ENCODE measurements at regions not wholly inside any gene's neighbourhood (a gene's known extent, or its start where the extent isn't known, plus 50 kb on each side); places are given as distances from the start of the nearest gene placed in this dataset.

DNA sequence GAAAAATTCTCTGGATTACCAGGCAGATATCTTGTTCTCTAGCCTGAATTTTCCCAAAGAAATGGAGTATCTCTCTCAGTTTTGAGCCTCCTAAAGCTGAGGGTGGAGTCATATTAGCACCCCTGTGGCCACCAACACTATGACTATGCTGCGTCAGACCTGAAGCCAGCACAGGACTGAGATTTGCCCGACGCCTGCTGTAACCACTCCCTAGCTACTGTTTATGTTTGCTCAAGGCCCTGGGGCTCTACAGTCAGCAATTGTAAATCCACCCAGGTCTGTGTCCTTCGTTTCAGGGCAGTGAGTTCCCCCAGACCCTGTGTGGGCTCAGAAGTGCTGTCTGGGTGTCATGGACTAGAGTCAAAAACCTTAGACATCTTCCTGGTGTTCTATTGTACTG lies 61.4 kb downstream of the ZXDA start:
- Mint-ChIP-seq H3K27me3 (ENCODE audit: low read depth, poor library complexity) (no peaks in the 10 kb centered on the region), H3K4me1 (no peaks in the 10 kb centered on the region), H3K9me3 (peaks cover 86% of the 10 kb centered on the region), H3K36me3 (ENCODE audit: low read depth) (no peaks in the 10 kb centered on the region), H3K4me3 (no peak overlapping the region), H3K27ac (no peak overlapping the region)
- DNase-seq: no peak
- TF ChIP-seq, protein P1, sequence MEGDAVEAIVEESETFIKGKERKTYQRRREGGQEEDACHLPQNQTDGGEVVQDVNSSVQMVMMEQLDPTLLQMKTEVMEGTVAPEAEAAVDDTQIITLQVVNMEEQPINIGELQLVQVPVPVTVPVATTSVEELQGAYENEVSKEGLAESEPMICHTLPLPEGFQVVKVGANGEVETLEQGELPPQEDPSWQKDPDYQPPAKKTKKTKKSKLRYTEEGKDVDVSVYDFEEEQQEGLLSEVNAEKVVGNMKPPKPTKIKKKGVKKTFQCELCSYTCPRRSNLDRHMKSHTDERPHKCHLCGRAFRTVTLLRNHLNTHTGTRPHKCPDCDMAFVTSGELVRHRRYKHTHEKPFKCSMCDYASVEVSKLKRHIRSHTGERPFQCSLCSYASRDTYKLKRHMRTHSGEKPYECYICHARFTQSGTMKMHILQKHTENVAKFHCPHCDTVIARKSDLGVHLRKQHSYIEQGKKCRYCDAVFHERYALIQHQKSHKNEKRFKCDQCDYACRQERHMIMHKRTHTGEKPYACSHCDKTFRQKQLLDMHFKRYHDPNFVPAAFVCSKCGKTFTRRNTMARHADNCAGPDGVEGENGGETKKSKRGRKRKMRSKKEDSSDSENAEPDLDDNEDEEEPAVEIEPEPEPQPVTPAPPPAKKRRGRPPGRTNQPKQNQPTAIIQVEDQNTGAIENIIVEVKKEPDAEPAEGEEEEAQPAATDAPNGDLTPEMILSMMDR (IDR thresholded peaks at IDR 0.05): no peak

DNA sequence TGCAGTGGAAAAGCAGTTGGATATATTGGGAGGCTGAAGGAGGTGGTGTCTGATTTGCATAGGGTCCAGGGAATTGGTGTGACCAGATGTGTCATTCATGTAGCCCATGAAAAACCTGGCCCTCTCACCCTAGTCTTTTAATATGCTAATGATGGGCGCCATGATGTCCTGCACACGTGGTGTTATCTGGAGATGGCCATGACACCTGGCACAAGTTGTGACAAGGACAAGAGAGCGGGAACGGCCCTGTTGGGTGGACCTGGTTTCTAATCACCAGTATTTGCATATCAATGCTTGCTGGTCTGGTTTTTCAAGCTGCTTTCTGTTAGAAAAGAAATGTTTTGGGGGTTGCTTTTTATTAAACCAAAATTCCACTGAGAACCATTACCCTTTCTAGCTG lies 87.4 kb downstream of the ZXDA start:
- no peak for DNase-seq
- no peaks in the 10 kb centered on the region for H3K4me1 Mint-ChIP-seq
- H3K27ac Mint-ChIP-seq: no peak overlapping the region
- H3K9me3 Mint-ChIP-seq: peaks cover 81% of the 10 kb centered on the region
- no peaks in the 10 kb centered on the region for H3K36me3 Mint-ChIP-seq (ENCODE audit: low read depth)
- H3K27me3 Mint-ChIP-seq (ENCODE audit: low read depth, poor library complexity): no peaks in the 10 kb centered on the region
- TF ChIP-seq, protein P1 (IDR thresholded peaks at IDR 0.05): no peak
- no peak overlapping the region for H3K4me3 Mint-ChIP-seq

DNA sequence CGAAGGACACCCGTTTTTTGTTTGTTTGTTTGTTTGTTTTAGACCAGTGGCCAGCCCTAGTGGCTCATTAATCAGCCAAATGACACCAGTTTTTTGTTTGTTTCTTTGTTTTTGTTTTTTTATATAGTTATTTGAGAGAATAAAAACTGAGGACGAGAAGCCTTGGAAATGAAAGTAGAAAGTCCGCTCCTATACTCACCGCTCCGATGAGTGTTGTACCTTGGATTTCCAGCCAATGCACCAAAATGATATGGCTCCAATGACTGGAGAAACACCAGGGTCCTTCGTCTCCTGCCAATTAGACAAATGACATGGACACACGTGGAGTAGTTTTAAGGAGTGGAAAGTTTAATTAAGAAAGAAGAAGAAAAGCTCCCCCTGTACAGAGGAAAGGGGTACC lies 87.9 kb downstream of the ZXDA start:
- no peaks in the 10 kb centered on the region for H3K36me3 Mint-ChIP-seq (ENCODE audit: low read depth)
- H3K27me3 Mint-ChIP-seq (ENCODE audit: low read depth, poor library complexity): no peaks in the 10 kb centered on the region
- H3K4me3 Mint-ChIP-seq: no peak overlapping the region
- H3K9me3 Mint-ChIP-seq: peaks cover 84% of the 10 kb centered on the region
- DNase-seq: no peak
- no peak overlapping the region for H3K27ac Mint-ChIP-seq
- H3K4me1 Mint-ChIP-seq: no peaks in the 10 kb centered on the region
- TF ChIP-seq, protein P1 (IDR thresholded peaks at IDR 0.05): no peak

DNA sequence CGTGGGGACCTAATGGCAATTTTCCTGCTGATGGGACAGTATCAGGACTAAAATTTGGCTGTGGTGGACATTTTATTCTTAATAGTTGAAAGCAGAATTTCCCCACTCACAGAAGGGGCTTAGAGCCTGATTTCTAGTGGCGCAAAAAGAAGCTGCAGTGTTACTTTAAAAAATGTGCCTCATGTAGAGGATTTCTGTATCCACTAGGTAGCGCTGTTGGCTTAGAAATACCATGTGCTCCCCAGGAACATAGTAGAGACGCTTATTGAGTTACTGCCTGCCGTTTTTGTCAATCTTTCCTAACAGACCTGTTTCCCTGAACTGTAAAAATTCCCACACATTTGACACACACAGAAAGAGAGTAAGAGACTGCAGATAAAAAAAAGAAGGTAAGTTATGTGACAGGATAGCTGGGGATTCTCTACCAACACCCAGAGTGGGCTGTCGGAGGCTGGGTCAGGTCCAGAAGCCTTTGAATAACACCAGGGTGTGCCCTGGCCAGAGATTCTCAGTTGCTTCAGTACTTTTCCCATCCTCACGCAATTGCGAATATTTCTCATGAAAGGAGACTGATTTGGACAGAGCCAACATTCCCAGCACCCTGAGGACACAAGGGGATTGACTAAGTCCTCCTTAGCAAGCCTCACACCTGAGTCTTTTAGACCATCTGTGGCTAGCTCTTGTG lies 88.4 kb downstream of the ZXDA start:
- Mint-ChIP-seq H3K27ac (no peak overlapping the region), H3K4me3 (no peak overlapping the region), H3K4me1 (no peaks in the 10 kb centered on the region), H3K27me3 (ENCODE audit: low read depth, poor library complexity) (no peaks in the 10 kb centered on the region), H3K9me3 (peaks cover 84% of the 10 kb centered on the region), H3K36me3 (ENCODE audit: low read depth) (no peaks in the 10 kb centered on the region)
- DNase-seq: no peak
- TF ChIP-seq, protein P1 (IDR thresholded peaks at IDR 0.05): no peak

DNA sequence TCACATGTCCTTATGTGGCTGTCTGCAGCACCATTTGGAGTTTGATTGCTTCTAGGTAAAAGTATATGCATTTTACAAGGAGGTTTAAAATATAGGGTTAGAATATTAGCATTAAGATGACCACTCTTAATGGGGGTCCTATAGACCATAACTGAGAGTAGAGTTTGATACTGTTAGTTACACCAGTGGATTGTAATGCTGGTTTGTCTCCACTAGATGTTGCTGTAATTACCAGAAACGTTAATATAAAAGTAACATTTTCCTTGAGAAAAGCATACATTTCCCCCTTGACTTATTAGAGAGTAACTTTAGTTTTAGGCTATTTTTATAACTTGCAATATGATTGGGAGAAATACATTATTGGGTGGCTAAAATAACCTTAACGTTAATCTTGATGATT lies 93.0 kb downstream of the ZXDA start:
- Mint-ChIP-seq H3K27ac (no peak overlapping the region), H3K36me3 (ENCODE audit: low read depth) (no peaks in the 10 kb centered on the region), H3K9me3 (peaks cover 92% of the 10 kb centered on the region), H3K4me3 (no peak overlapping the region), H3K4me1 (no peaks in the 10 kb centered on the region), H3K27me3 (ENCODE audit: low read depth, poor library complexity) (no peaks in the 10 kb centered on the region)
- TF ChIP-seq, protein P1 (IDR thresholded peaks at IDR 0.05): no peak
- DNase-seq: no peak

DNA sequence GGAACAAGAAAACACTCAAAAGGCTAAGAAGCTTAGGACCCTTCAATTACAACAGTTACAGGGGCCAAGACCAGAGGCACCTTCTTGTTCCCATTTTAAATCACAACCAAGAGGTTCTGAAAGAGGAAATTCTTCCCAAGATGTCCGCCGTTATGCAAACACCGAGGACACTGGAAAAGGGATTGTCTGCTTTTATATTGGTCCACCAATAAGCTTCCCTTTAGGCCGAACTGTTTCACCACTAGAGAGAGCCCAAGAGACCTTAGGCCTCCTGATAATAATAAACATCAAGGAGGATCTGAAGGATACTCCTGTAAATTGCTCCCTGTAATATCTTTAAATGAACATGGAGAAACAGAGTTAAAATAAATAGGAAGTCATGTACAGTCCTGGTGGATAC lies 92.6 kb upstream of the NLRP2B start:
- no peak overlapping the region for H3K4me3 Mint-ChIP-seq

More for the DNA sequence above, 92.6 kb upstream of the NLRP2B start:
- Mint-ChIP-seq H3K9me3 (peaks cover 77% of the 10 kb centered on the region), H3K36me3 (ENCODE audit: low read depth) (no peaks in the 10 kb centered on the region), H3K4me1 (no peaks in the 10 kb centered on the region), H3K27me3 (ENCODE audit: low read depth, poor library complexity) (no peaks in the 10 kb centered on the region), H3K27ac (no peak overlapping the region)
- TF ChIP-seq, protein P1 (IDR thresholded peaks at IDR 0.05): no peak
- no peak for DNase-seq

Data from nephron progenitor cell (in vitro differentiated cells).